Ectodermal cell (in vitro differentiated cells): ENCODE measurements at regions not wholly inside any gene's neighbourhood (a gene's known extent, or its start where the extent isn't known, plus 50 kb on each side); places are given as distances from the start of the nearest gene placed in this dataset.

Experiments
- H3K27ac ChIP-seq: 2 replicates; pipeline ENCODE4 v1.7.0; 2013; ENCODE audit warnings: mild to moderate bottlenecking, low read depth, low read length; ENCODE audit not compliant: insufficient read depth, poor library complexity, severe bottlenecking
- H3K27me3 ChIP-seq: 2 replicates; pipeline ENCODE4 v1.7.0; 2013; ENCODE audit warnings: mild to moderate bottlenecking, low read length; ENCODE audit not compliant: insufficient read depth, control insufficient read depth, poor library complexity, severe bottlenecking
- H3K36me3 ChIP-seq: one replicate; pipeline ENCODE4 v1.7.0; 2013; ENCODE audit warnings: low read length; ENCODE audit not compliant: control insufficient read depth, insufficient read depth
- H3K4me1 ChIP-seq: one replicate; pipeline ENCODE4 v1.7.0; 2013; ENCODE audit warnings: low read length; ENCODE audit not compliant: control insufficient read depth, insufficient read depth
- H3K4me3 ChIP-seq: 2 replicates; pipeline ENCODE4 v1.7.0; 2013; ENCODE audit warnings: low read depth, low read length, control low read depth; ENCODE audit not compliant: insufficient read depth
- H3K9me3 ChIP-seq: 2 replicates; pipeline ENCODE4 v1.7.0; 2013; ENCODE audit warnings: mild to moderate bottlenecking, low read length, moderate library complexity; ENCODE audit not compliant: control insufficient read depth
- WGBS, 2 experiments: methylation state at CpG; one replicate each; pipeline ENCODE4 v1.1.7; 2013; ENCODE audit warnings: missing lambda C conversion rate in 2 of 2; 5-methylcytosine and 5-hydroxymethylcytosine counted together

DNA sequence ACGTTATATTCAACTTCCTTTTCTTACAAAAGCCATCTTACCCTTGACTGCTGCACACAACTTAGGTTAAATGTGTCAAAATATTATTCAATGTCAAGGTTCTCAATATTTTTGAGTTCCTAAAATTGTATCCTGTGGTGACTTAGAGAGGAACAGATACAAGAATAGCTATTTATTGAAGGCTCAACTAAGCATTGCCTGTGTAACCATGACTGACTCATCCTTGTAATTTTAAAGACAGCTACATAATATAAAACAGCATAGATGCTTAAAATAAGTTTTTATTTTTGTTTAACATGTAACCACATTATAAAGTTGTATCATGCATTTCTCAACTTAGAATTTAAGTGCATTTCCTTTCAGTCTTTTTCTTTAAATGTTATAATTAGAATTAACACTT lies 312.9 kb upstream of the RGMB start:
- no CpG with 5 or more reads among the region's 1 CpG for WGBS, 2 experiments
- Histone ChIP-seq H3K27me3 (no peaks in the 10 kb centered on the region), H3K9me3 (no peaks in the 10 kb centered on the region), H3K36me3 (no peaks in the 10 kb centered on the region), H3K4me1 (no peaks in the 10 kb centered on the region), H3K4me3 (no peak overlapping the region), H3K27ac (no peak overlapping the region)

DNA sequence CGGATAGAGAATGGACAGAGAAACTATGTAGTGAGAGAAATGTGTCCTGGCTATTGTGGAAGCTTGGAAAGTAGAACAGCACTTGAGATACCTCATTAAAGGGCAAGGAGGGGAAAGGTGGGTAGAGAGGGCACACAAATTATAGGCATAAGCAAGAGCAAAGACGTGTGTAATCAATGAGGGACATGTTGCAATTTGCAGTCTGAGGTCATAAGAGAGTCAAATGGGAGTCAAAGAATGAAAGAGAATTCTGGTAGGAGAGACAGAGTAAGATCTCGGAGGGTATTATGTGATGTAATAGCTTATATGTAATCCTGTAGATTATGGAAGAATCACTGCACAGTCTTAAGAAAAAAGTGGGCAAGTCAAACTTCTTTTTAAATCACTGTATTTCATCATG lies 312.0 kb upstream of the RGMB start:
- Histone ChIP-seq H3K27ac (no peak overlapping the region), H3K4me1 (no peaks in the 10 kb centered on the region), H3K9me3 (no peaks in the 10 kb centered on the region), H3K4me3 (no peak overlapping the region), H3K27me3 (no peaks in the 10 kb centered on the region), H3K36me3 (no peaks in the 10 kb centered on the region)
- WGBS, 2 experiments = 89 to 92% methylated on average over 3 of the region's 3 CpGs

DNA sequence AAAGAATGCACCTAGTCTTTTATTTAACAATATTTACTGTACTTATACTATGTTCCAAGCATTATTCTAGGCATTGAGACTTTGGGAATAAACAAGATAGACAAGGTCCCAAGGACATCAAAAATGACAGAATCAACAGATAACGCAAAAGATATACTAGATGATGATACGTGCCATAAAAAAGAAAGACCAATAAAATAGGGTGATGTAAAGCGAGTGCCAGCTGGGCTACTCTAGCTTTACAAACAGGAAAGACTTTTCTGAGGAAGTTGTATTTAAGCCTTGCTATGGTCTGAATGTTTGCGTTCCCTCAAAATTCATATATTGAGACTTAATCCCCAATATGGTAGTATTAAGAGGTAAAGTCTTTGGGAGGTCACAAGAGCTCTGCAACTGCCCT lies 310.2 kb upstream of the RGMB start:
- H3K4me1 ChIP-seq = no peaks in the 10 kb centered on the region
- no peaks in the 10 kb centered on the region for H3K9me3 ChIP-seq
- H3K27me3 ChIP-seq = no peaks in the 10 kb centered on the region
- 98 to 100% methylated on average over 3 to 4 of the region's 4 CpGs for WGBS, 2 experiments
- H3K27ac ChIP-seq = no peak overlapping the region
- H3K36me3 ChIP-seq = no peaks in the 10 kb centered on the region
- no peak overlapping the region for H3K4me3 ChIP-seq

DNA sequence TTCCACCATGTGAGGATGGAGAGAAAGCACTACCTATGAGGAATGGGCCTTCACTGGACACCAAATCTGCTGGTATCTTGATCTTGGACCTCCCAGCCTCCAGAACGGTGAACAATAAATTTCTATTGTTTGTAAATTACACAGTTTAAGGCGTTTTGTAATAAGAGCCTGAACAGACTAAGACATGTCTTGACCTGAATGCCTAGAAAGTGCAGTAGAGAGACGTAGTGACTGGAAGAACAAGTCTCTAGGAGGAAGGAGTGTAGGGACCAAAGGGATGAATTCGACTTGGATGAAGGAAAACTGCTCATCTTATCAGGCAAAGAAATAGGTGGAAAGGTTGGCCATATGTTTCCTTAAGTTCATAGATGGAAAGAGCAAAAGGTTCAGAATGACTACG lies 309.8 kb upstream of the RGMB start:
- Histone ChIP-seq H3K9me3 (no peaks in the 10 kb centered on the region), H3K27ac (no peak overlapping the region), H3K27me3 (no peaks in the 10 kb centered on the region), H3K4me1 (no peaks in the 10 kb centered on the region), H3K4me3 (no peak overlapping the region), H3K36me3 (no peaks in the 10 kb centered on the region)
- WGBS, 2 experiments = 93 to 96% methylated on average over 5 of the region's 5 CpGs

DNA sequence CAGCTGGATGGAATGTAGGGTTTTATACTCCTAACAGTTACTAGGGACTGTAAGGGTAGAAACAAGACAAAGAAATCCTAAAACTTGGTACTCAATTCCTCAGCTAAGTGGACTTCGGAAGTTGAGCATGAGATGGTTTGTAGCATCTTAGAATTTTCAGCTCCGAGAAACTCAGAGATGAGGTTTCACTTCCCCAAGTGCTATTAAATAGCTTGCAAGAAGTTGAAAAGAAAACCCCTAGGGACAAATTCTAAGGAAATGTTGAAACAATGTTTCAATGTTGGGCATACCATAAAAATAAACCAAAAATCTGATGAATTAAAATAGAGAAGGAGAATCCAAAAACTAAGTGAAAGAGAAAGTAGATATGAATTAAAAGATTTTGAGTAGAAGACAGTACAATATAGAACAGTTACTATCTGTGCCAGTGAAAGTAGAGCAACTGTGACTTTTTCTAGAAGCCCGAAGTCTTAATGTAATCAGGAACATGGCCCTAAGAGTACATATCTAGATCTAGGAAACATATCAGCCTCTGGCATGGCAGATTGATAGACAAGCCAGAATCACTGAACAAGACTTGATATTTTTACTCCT lies 308.6 kb upstream of the RGMB start:
- Histone ChIP-seq H3K27ac (no peak overlapping the region), H3K4me3 (no peak overlapping the region), H3K27me3 (no peaks in the 10 kb centered on the region), H3K4me1 (no peaks in the 10 kb centered on the region), H3K9me3 (no peaks in the 10 kb centered on the region), H3K36me3 (no peaks in the 10 kb centered on the region)
- WGBS, 2 experiments = 96 to 98% methylated on average over 3 of the region's 3 CpGs

DNA sequence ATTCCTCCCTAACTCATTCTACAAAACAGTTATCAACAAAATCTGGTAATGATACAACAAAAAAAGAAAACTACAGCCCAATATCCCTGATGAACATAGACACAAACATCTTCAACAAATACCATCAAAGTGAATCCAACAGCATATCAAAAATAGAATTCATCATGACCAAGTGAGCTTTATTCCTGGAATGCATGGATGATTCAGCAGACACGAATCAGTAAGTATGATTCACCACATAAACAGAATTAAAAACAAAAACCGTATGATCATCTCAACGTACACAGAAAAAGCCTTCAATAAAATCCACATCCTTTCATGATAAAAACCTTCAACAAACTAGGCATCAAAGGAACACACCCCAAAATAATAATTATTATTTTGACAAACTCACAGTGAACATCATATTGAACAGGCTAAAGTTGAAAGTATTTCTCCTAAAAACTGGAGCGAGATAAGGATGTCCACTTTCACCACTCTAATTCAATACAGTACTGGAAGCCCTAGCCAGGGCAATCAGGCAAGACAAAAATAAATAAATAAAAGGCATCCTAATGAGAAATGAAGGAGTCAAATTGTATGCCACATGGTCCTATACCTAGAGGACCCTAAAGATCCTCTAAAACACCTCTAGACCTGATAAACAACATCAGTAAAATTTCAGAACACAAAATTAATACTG lies 305.1 kb upstream of the RGMB start:
- H3K27me3 ChIP-seq = no peaks in the 10 kb centered on the region
- no peak overlapping the region for H3K27ac ChIP-seq
- 83 to 96% methylated on average over 4 of the region's 4 CpGs for WGBS, 2 experiments
- no peaks in the 10 kb centered on the region for H3K36me3 ChIP-seq
- no peaks in the 10 kb centered on the region for H3K9me3 ChIP-seq
- H3K4me1 ChIP-seq = no peaks in the 10 kb centered on the region
- no peak overlapping the region for H3K4me3 ChIP-seq

DNA sequence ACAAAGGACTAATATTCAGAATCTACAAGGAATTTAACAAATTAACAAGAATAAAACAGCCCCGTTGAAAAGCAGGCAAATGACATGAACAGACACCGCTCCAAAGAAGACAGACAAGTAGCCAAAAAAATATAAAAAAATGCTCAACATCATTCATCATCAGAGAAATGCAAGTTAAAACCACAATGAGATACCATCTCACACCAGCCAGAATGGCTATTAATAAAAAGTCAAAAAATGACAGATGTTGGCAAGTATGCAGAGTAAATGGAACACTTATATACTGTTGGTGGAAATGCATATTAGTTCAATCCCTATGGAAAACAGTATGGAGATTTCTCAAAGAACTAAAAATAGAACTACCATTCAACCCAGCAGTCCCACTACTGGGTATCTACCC lies 302.7 kb upstream of the RGMB start:
- H3K4me3 ChIP-seq = no peak overlapping the region
- 86 to 96% methylated on average over 2 of the region's 2 CpGs for WGBS, 2 experiments
- H3K27me3 ChIP-seq = no peaks in the 10 kb centered on the region
- no peaks in the 10 kb centered on the region for H3K4me1 ChIP-seq
- no peaks in the 10 kb centered on the region for H3K9me3 ChIP-seq
- no peak overlapping the region for H3K27ac ChIP-seq
- no peaks in the 10 kb centered on the region for H3K36me3 ChIP-seq

- no peaks in the 10 kb centered on the region for H3K9me3 ChIP-seq
- H3K27me3 ChIP-seq = no peaks in the 10 kb centered on the region
- no peak overlapping the region for H3K27ac ChIP-seq
- no peaks in the 10 kb centered on the region for H3K36me3 ChIP-seq
- no peak overlapping the region for H3K4me3 ChIP-seq
- no CpG with 5 or more reads among the region's 2 CpGs for WGBS, 2 experiments
- no peaks in the 10 kb centered on the region for H3K4me1 ChIP-seq
Measured at GRCh38 chr5:98471458-98471857, 302.0 kb upstream of the RGMB start.

GRCh38 chr5:98474216-98474615 lies 299.2 kb upstream of the RGMB start:
- H3K4me1 ChIP-seq = no peaks in the 10 kb centered on the region
- no peak overlapping the region for H3K4me3 ChIP-seq
- 92 to 93% methylated on average over 2 of the region's 2 CpGs for WGBS, 2 experiments
- H3K27ac ChIP-seq = no peak overlapping the region
- no peaks in the 10 kb centered on the region for H3K27me3 ChIP-seq
- no peaks in the 10 kb centered on the region for H3K36me3 ChIP-seq
- H3K9me3 ChIP-seq = no peaks in the 10 kb centered on the region

DNA sequence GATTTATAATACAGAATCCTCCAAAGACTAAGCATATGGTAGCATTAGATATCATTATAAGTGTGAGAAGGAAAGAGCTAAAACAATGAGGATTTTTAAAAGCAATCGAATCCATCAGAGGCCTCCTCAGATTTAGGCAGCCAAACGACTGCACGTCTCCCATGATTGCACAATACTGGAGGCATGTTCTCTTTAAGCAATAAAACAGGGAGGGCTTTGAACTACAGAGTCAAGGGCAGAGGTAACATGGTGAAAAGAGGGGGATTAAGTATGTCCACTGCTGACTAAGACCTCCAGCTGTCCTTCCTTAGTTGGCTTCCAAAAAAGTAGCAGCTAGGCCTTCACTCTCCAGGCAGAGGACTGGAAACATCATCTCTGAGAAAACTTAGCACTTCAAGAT lies 298.7 kb upstream of the RGMB start:
- no peaks in the 10 kb centered on the region for H3K9me3 ChIP-seq
- no peak overlapping the region for H3K27ac ChIP-seq
- H3K27me3 ChIP-seq = no peaks in the 10 kb centered on the region
- 92 to 97% methylated on average over 3 of the region's 3 CpGs for WGBS, 2 experiments
- H3K36me3 ChIP-seq = no peaks in the 10 kb centered on the region
- no peak overlapping the region for H3K4me3 ChIP-seq
- no peaks in the 10 kb centered on the region for H3K4me1 ChIP-seq
